GM18519 (cell line): ENCODE measurements at regions not wholly inside any gene's neighbourhood (a gene's known extent, or its start where the extent isn't known, plus 50 kb on each side); places are given as distances from the start of the nearest gene placed in this dataset.

Experiments
- ATAC-seq: cut with Tn5 transposase; IDR thresholded peaks from one replicate; pipeline ENCODE4 v1.9.1; 2021; ENCODE audit warnings: mild to moderate bottlenecking, moderate library complexity; ENCODE audit not compliant: unreplicated experiment, low FRiP score

DNA sequence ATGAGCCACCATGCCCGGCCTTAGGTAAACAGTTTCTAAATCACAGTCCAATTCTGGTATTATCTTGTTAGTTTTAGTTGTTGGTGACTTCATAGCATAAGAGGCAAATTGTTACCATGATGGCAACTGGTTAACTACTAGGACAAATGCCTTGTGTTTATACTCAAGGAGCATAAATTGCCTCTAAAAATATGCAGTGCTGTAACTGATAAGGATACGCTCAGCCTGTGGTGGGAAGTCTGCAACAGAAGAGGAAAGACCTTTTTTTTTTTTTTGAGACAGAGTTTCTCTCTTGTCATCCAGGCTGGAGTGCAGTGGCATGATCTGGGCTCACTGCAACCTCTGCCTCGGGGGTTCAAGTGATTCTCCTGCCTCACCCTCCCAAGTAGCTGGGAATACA lies 311.9 kb upstream of the ARGLU1 start:
- no peak for ATAC-seq

DNA sequence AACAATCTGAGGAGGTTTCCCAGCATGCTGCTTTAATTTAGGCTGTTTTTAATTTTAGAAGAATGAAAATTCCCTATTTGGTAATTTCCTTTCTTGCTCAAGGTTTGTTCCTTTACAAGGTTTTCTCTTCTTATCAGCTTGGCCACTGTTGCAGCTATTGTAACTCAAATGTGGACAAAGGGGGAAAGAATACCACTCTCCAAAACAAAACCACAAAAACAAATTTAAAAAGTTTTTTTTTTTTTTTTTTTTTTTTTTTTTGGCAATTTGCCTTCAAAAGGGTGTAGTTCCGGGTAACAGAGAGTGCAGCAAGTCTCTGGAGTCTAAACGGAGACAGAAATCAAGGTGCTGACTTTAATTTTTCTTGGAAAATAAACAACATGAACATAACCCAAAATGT lies 306.4 kb upstream of the ARGLU1 start:
- ATAC-seq = no peak

- no peak for ATAC-seq
Measured at GRCh38 chr13:106873810-106874209, 305.9 kb upstream of the ARGLU1 start.

- no peak for ATAC-seq
Measured at GRCh38 chr13:106867249-106867648, 299.3 kb upstream of the ARGLU1 start.

DNA sequence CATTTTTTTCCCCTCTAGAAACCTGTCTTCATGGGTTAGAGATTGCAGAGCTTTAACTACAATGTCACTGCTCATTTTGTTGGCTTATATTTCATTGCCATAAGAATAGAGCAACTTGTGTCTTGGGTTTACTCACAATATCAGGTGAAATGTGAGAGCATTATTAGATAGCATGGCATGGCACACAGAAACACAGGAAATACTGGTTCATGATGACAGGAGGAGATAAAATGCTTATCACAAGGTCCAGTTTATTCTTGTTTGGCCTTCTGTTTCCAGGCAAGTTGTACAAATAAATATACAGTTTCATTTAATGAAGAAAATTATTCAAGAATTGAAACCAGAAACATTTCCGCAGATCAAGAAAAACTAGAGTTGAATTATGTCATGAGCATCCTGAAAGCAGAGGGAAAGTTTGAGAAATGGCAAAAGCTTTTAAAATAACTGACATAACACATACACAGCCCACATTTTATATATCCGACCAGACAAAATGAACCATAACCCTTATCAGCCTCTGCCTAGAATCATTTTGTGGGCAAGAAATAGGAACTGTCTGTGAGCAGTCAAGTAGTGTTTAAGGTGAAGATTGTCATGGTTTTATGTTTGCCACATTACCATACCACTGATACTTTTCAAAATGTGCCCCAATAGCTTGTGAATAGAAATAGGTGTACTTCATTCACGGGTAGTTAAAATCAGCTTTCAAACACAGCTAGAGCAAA lies 297.9 kb upstream of the ARGLU1 start:
- ATAC-seq = no peak

GRCh38 chr13:106859533-106859904 lies 291.6 kb upstream of the ARGLU1 start:
- ATAC-seq = no peak

- ATAC-seq = no peak
Measured at GRCh38 chr13:106858903-106859532, 291.1 kb upstream of the ARGLU1 start.

GRCh38 chr13:106852436-106852835 lies 284.5 kb upstream of the ARGLU1 start:
- ATAC-seq = no peak

GRCh38 chr13:106850973-106851650 lies 283.2 kb upstream of the ARGLU1 start:
- no peak for ATAC-seq

DNA sequence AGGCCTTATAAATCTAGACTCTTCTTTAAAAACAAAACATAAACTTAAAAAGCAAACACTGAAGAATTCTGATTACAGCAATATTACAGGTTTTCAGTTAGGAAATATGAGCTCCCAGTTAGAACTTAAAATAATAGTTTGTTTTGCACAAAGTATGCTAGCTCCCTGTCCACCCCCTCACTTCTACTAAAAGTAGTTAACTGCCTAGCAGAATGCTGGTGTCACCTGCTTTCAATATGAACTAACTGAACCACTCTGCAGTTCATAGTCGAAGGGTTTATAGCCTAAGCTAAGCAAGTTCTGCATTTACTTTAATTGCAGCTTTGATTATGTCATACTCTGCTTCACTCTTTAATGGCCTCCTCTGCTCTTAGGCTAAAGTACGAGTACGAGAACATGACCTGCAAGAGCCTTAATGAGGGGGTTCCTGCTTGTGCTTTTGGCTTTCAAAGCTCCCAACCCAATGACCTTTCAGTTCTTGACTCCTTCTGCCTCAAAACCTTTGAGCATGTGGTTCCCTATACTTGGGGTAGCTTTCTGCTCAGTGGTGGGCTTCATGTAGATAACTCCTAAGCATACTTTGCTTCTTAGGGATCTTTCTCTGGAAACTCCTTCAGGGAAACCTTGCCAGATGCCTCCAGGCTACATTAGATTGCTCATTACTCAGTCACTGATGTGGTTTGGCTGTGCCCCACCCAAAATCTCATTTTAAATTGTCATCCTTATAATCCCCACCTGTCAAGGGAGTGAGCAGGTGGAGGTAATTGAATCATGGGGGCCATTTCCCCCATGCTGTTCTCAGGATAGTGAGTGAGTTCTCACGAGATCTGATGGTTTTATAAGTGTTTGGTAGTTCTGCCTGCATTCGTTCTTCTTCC lies 278.9 kb upstream of the ARGLU1 start:
- ATAC-seq = no peak

GRCh38 chr13:106836186-106836802 lies 268.4 kb upstream of the ARGLU1 start:
- ATAC-seq = no peak

- no peak for ATAC-seq
Measured at GRCh38 chr13:106835477-106835876, 267.5 kb upstream of the ARGLU1 start.

DNA sequence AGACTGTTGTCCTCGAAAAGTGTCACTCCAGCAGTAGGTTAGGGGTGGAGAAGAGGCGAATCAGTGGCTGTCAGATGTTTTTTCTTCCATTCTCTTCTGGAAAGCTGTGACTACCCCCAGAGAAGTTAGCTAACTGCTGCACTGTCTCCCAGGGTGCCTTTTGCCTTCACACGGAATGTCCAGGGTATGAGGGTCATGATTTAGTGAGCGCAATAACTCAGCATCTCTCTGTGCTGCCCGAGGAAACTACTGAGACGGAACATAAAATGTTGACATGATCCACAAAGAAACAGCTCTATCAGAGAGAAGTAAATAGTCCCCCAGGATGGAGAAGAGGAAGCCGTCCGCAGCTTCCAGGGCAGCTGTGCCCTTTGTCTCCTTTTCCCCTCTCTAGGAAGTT lies 254.0 kb upstream of the ARGLU1 start:
- ATAC-seq = no peak

DNA sequence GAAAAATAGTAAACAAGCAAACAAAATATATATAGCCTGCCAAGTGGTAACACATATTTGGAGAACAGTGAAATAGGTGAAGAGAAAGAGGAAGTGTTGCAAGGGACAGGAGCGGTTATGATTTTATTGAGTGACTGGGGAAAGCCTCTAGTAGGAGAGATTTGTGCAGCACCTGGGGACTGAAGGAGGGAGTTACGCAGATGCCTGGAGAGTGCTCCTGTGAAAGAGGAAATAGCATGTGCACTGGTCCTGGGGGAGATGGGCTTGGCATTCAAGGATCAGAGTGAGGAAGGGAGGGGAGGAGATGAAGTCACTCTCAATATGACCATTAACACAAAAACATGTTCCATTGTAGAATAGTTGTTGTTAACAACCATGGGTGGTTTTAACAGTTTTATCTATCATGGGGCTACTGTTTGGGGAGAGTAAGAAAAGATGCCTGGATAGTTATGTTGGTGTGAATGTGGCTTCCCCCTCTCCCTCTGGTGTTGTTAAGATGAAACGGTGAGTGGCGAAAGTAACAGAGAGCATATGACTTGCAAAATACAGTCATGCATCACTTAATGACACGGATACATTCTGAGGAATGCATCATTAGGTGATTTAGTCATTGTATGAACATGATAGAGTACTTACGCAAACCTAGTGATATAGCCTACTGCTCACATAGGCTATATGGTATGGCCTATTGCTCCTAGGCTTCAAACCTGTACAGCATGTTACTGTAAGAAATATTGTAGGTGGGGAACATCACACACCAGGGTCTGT lies 251.7 kb upstream of the ARGLU1 start:
- ATAC-seq = no peak

DNA sequence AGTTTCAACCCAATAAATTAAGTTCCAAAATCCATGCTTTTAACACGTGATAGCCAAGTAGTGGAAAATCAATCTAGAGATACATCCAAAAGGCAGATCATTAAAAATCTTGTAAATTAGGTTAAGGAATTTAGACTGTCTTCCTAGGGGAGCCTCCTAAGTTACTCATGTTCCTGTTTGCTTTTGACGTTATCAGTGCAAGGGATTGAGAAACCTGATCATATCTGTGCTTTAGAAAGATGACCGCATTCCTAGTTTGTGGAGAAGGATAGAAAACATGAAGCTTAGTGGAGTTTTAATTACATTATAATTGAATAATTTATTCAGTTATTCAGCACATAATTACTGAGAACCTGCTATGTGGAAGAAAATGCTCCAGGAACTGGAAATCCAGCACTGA lies 251.0 kb upstream of the ARGLU1 start:
- no peak for ATAC-seq

DNA sequence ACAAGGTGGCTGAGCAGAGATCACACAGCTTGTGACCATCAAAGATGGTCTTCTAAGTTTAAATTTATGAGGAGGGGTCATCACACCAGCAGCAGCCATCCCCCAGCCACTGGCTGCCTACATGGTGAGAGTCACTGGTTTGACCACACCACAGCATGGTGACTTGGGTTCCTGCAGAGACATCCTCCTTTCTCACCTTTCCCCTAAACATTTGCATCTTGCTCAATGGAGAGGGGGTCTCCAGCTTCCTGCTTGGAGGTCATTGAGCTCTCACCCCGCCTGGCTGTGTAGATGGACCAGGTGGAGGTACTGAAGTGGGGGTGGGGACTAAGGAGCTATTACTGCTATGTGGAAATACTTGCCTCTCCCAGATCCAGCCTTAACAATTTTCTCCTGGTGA lies 247.6 kb upstream of the ARGLU1 start:
- no peak for ATAC-seq

DNA sequence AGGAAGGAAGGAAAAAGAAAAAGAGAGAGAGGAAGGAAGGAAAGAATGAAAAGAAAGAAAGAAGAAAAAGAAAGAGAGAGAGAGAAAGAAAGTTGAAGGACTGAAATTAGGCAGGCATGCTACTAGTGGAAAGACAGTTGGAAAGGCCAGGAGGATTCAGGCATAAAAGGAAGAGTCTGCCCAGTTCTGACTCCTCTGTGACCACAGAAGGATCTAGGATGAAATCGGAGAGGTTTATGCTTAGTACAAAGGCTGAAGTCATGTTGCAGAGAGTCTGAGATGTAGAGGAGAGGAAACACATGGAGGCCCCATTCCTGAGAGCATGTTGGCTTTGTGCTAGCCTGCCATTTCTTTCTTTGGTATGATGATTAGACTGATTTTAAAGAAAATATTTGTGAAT lies 246.5 kb upstream of the ARGLU1 start:
- ATAC-seq = no peak

- no peak for ATAC-seq
Measured at GRCh38 chr13:106810069-106810468, 242.1 kb upstream of the ARGLU1 start.

GRCh38 chr13:106804991-106805390 lies 237.1 kb upstream of the ARGLU1 start:
- no peak for ATAC-seq

- no peak for ATAC-seq
Measured at GRCh38 chr13:106802917-106803316, 235.0 kb upstream of the ARGLU1 start.
